NAMALWA (cell line): ENCODE measurements at regions not wholly inside any gene's neighbourhood (a gene's known extent, or its start where the extent isn't known, plus 50 kb on each side); places are given as distances from the start of the nearest gene placed in this dataset.

Source experiments
- DNase-seq: peaks from one replicate; pipeline ENCODE4 v3.0.0-alpha.2; 2015; ENCODE audit warnings: low spot score

- no peak for DNase-seq
Observed at GRCh38 chr2:236935083-236935482, 150.6 kb upstream of the COPS8 start.

DNA sequence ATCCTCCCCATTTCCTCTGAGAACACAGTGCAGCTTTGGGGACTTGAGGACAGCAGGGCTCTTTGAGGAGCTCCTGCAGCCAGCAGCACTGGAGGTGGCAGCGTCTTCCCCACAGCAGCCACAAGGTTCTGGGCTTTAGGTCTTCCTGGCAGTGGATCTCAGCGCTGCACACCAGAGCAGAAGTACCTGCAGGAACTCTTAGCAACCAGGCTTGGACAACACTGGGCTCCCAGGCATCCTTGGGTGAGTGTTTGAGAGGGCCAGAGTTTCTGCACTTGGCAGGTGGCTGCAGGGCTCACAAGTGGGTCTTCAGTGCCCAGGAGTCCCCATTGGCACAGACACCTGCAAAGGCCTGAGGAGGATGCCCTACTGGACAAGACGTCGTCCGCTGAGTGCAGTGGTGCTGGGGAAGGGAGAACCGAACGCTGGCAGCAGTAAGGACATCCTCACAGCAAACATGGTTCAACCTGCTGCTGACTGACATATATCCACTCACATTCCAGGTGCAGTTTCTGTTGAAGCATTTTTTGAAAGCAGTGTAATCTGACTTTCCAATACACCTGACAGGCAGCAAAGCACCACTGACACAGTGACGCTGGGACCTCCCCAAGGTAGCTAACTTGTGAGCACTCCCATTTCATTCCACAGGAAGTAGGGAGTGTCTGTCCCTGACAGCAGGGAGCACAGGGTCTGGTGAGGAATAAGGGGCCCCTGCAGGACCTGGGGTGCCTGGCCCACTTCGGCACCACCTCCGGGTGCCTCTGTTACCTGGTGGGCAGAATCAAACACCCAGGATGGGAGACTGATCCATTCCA lies 149.9 kb upstream of the COPS8 start:
- DNase-seq: no peak

GRCh38 chr2:236936446-236936940 lies 149.2 kb upstream of the COPS8 start:
- DNase-seq: no peak

- no peak for DNase-seq
Observed at GRCh38 chr2:236938126-236938525, 147.6 kb upstream of the COPS8 start.

DNA sequence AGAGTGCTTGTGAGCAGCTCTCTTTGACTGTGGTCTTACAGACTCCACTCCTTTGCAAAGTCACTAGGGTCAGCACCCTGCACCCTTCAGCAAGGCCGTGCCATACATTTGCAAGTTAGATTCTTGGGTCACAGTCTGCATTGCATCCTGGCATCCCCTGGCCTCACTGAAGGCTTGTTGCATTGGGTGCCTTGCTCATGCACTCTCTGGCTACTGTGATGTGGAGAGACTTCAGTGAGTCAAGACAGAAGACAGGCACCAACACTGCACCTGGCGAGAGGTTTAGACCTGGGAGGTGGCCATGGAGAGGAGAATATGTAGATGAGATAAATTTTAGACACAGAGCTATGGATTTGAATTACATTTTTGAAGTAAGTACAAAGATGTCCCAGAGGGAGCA lies 146.4 kb upstream of the COPS8 start:
- DNase-seq: no peak

DNA sequence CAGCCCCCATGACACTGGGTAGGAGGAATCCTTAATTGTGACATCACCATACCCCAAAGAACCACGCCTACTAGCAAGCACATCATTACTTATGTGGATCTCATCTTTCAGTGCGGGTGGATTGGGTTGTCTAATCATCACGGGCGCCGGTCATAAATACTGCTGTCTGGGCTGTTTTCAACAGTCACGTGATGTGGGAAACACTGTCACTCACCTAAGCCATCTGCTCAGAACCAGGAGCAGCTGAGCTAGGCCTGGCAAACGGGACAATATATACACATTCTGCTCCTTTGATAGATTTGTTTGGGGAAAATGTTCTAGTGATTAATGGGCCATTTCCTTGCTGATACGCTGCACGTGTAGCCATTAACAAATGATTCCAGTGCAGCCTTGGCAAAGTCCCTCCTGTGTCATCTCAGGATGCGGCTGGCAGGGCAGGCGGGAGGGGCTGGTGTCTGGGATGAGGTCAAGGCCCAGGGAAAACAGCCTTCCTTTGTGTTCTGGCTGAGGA lies 145.9 kb upstream of the COPS8 start:
- no peak for DNase-seq

- no peak for DNase-seq
Observed at GRCh38 chr2:236940497-236940896, 145.2 kb upstream of the COPS8 start.

GRCh38 chr2:236940916-236941520 lies 144.7 kb upstream of the COPS8 start:
- DNase-seq: no peak

GRCh38 chr2:236941551-236941950 lies 144.1 kb upstream of the COPS8 start:
- DNase-seq: no peak

DNA sequence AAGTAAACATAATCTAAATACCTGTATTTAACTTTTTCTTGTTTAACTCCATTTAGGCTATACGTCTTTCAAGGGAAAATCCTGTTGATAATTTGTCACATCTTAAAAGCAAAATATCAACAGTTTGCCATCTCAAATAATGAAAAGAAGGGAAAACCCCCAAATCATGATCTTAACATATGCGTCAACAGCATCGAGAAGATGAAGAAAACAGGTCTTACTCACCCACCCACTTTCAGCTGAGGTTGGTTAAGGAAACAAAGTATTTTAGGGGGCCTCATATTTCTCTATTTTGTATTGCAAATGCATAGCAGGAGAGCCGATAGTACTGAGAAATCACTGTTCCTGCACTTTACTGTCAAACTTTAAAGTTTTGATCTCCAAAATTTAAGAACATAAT lies 143.1 kb upstream of the COPS8 start:
- no peak for DNase-seq

DNA sequence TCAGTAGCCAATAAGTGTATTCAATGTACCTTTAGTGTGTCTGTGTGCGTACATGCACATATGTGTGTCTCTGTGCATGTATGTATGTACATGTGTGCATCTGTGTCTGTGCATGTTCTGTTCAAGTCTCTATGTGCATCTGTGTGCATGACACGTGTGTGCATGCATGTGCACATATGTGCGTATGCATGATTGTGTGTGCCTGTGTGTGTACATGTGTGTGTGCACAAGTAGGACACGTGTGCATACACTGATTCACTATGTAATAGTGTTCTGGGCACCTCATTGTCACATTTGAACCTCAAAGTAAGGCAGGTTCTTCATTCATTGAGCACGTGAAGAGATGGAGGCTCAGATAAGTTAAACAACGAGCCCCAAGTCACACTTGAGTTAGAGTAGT lies 142.6 kb upstream of the COPS8 start:
- no peak for DNase-seq

GRCh38 chr2:236943841-236944513 lies 141.7 kb upstream of the COPS8 start:
- no peak for DNase-seq

- no peak for DNase-seq
Observed at GRCh38 chr2:236944561-236944960, 141.1 kb upstream of the COPS8 start.

GRCh38 chr2:236945431-236946016 lies 140.2 kb upstream of the COPS8 start:
- DNase-seq: no peak

DNA sequence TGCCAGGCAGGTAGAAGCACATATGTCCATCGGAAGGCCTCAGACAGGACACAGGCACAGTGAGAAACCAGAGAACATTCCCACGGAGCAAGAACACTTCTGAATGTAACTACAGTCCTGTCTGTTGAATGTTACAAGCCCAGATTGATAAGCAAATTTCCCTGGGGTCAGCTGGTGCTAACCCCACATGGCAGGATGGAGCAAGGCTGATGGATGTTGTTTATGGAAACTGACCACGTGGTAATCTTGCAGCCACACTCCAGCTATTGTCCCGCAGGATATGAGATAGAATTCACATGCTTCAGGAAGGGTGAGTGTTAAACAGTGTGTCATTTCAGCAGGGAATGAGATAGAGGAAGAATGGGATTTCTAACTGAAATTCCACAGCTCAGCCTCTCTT lies 138.8 kb upstream of the COPS8 start:
- DNase-seq: no peak

DNA sequence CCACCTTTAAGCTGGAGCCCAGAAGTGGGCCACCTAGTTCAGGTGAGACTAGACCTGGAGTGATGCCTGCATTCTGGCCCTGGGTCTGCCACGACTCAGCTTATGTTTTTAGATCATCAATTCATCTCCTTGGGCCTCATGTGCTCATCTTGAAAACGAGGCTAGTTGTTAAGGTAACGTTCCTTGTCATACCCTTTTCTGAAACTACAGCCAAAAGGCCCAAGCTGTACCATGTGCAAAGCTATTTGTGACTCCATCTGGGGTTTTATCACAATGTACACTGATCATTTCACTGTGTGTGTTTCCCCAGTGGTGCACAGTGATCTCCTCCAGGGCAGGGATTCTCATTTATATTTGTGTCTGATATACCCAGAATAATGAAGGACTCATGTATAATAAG lies 138.4 kb upstream of the COPS8 start:
- no peak for DNase-seq

GRCh38 chr2:236947896-236948295 lies 137.8 kb upstream of the COPS8 start:
- DNase-seq: no peak

DNA sequence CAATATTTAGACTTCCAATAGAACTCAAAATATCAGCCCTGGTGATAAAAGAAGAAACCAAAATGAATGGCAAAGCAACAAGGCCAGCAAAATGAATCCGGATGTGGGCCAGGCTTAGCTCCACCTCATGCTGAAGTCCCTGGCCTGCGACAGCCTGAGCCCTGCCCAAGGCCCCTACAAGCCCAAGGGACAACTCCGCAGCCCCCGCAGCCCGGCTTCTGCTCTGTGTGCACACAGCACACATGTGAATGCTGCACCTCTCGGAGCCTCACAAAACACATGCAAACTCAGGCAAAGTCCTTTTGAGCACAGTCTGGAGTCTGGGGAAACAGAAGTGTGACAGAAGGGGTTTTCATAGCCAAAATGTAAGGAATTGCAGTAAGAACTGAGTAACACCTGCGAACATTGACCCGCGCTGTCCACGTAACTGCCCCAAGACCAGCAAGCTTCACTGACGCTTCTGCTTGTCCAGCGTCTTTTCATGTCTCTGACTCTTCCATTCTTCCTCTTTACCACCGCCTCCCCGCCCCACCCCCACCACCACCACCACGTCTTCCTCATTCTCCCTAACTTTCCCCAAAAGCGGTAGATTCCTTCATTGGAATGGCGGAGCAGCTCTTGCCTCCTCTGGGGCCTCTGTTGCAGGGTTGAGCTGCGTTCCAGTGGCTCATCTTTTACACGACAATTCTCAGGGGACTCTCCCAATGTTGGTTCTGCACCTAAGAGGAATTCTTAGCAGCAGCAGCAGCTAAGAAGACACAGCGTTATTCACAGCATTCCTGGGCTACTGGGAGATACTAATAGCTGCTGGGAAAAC lies 136.4 kb upstream of the COPS8 start:
- no peak for DNase-seq

- DNase-seq: no peak
Observed at GRCh38 chr2:236951830-236952475, 133.7 kb upstream of the COPS8 start.

GRCh38 chr2:236954641-236955040 lies 131.0 kb upstream of the COPS8 start:
- DNase-seq: no peak

DNA sequence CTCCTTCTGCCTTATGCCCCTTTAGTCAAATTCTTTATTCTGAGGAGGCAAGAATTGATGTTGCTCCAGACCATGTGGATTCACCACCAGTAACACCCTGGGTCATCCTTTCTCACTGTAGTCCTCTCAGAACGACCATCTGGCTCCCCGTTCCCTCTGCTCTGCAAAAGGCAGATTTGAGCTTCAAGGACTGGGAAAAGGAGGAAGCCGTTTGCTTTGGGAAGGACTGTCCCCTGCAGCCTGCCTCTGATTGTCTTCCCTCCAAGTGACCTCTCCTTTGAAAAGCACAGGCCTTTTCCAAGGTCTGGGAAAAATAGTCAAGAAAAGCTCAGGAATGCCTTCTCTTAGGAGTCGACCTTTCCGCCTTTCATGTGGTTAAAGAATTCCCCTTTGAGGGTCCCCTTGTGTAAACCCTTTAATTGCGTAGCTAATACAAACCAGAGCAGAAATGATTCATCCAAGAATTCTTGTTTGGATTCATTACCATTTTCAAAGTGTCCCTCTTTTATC lies 130.1 kb upstream of the COPS8 start:
- DNase-seq: no peak
